ENCODE measurements at regions not wholly inside any gene's neighbourhood (a gene's known extent, or its start where the extent isn't known, plus 50 kb on each side); places are given as distances from the start of the nearest gene placed in this dataset.

DNA sequence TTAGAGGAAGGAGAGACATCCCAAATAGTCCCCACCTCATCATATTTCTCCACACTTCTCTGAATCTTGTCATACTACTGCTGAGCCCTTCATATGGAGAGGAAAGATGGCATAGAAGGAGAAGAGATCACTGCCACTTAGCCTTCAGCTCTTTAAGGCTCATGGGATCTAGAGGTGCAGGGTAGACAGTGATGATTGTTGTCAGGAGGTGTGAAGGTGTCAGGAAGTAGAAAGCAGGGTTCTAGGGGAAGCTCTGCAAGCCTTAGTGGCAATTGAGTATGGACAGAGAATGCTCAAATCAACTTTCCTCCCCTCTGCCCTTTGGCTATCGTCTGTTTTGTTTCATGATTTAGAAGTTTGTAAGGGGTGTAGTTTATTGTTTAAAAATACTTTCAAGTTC is 505.7 kb downstream of the ZNF608 start:
- H3K4me1 ChIP-seq (replicated peaks in 1 of 4; ENCODE audit: control insufficient read depth in 3 of 4, insufficient read depth in 4 of 4, low read length in 3 of 4): peaks cover 2 to 6% (median 5%) of the 10 kb centered on the region in 4 experiments; a peak in 4 of 7 replicates
- H3K14ac ChIP-seq (ENCODE audit: insufficient read length): no peak overlapping the region
- H3K79me1 ChIP-seq (ENCODE audit: low read depth, low read length): no peaks in the 10 kb centered on the region
- no peaks in the 10 kb centered on the region for H4K20me1 ChIP-seq (replicated peaks in 1 of 2; ENCODE audit: control insufficient read depth in 1 of 2, insufficient read depth in 2 of 2, low read length in 2 of 2)
- H2AFZ ChIP-seq (ENCODE audit: low read length): no peak overlapping the region
- FAIRE-seq: no peak
- H3K27me3 ChIP-seq (replicated peaks in 1 of 4; ENCODE audit: control insufficient read depth in 3 of 4, extremely low read depth in 1 of 4, insufficient read depth in 3 of 4, low read length in 3 of 4): no peaks in the 10 kb centered on the region
- H3K4ac ChIP-seq (replicated peaks; ENCODE audit: insufficient read length, low read depth, low read length): no peak overlapping the region
- no peak overlapping the region for H3K56ac ChIP-seq (replicated peaks; ENCODE audit: insufficient read length, low read depth, low read length)
- H3K23ac ChIP-seq (ENCODE audit: insufficient read length): no peak overlapping the region
- no peak overlapping the region; the same call in 1 of the 2 replicates for H2BK12ac ChIP-seq (ENCODE audit: low read depth, low read length)
- H2BK15ac ChIP-seq (ENCODE audit: low read length): no peak overlapping the region
- H3K4me3 ChIP-seq (ENCODE audit: extremely low read depth in 1 of 4, insufficient read depth in 2 of 4, low read depth in 3 of 4, low read length in 4 of 4): no peak overlapping the region
- H2BK120ac ChIP-seq (replicated peaks; ENCODE audit: low read depth, low read length): no peak overlapping the region
- H3K36me3 ChIP-seq (ENCODE audit: control insufficient read depth in 2 of 4, insufficient read depth in 4 of 4, low read length in 3 of 4): peaks cover 0 to 8% (median 0%) of the 10 kb centered on the region in 4 experiments; a peak in 1 of 8 replicates
- no peak overlapping the region for H3K4me2 ChIP-seq (ENCODE audit: insufficient read depth in 1 of 2, low read depth in 2 of 2, low read length in 2 of 2)
- no peaks in the 10 kb centered on the region for H3K79me2 ChIP-seq (ENCODE audit: control insufficient read depth in 1 of 2, insufficient read depth in 2 of 2, low read length in 2 of 2)
- no peak overlapping the region for H3K18ac ChIP-seq (ENCODE audit: extremely low read depth, low read length)
- H2BK20ac ChIP-seq (ENCODE audit: low read length): no peak overlapping the region
- WGBS, 2 experiments (ENCODE audit: extremely low coverage in 1 of 2, insufficient coverage in 1 of 2, insufficient read length in 1 of 2, insufficient replicate concordance in 2 of 2, low coverage in 1 of 2, low lambda C conversion rate in 2 of 2, missing lambda C conversion rate in 1 of 2): 100% methylated on average over 1 of the region's 1 CpG; no CpG with 5 or more reads in 1 of the 2 experiments
- ChIA-PET POLR2A (ENCODE audit: partially characterized antibody) (no interaction called here), CTCF (ENCODE audit: partially characterized antibody) (no interaction called here)
- no peak overlapping the region for H3K27ac ChIP-seq (ENCODE audit: low read depth, low read length)
- H4K91ac ChIP-seq (replicated peaks; ENCODE audit: insufficient read length, low read length): no peak overlapping the region
- no peak overlapping the region for H2BK5ac ChIP-seq (ENCODE audit: low read depth, low read length)
- DNase-seq (ENCODE audit: low read depth in 1 of 2, low spot score in 2 of 2): no peak
- no peak overlapping the region for H3K9ac ChIP-seq (replicated peaks in 1 of 4; ENCODE audit: extremely low read depth in 1 of 4, low read depth in 3 of 4, low read length in 3 of 4)
- H3K9me3 ChIP-seq (ENCODE audit: insufficient read depth in 2 of 2, low read depth in 1 of 2, low read length in 1 of 2): peaks cover 20 to 30% of the 10 kb centered on the region in 2 experiments
- H4K8ac ChIP-seq (ENCODE audit: extremely low read depth, insufficient read depth, low read length): no peak overlapping the region
- no peaks in the 10 kb centered on the region for H3K23me2 ChIP-seq (ENCODE audit: low read depth, low read length)
- no peak overlapping the region for H2AK5ac ChIP-seq (ENCODE audit: low read depth, low read length)
- H4K5ac ChIP-seq (ENCODE audit: insufficient read length, low read depth, low read length): no peak overlapping the region
- TF ChIP-seq POLR2A (IDR thresholded peaks at IDR 0.05; ENCODE audit: control extremely low read depth in 1 of 2, low read depth in 2 of 2, low read length in 2 of 2) (no peak), JUN (IDR thresholded peaks at IDR 0.05; ENCODE audit: low read depth, low read length) (no peak), CBX5 (IDR thresholded peaks at IDR 0.05; ENCODE audit: low read depth, low read length) (no peak)

All from H1 (cell line).